PFSK-1 (cell line): ENCODE measurements at regions not wholly inside any gene's neighbourhood (a gene's known extent, or its start where the extent isn't known, plus 50 kb on each side); places are given as distances from the start of the nearest gene placed in this dataset.

Experiments used
- FOXP2 ChIP-seq: optimal IDR thresholded peaks from 2 replicates; pipeline ENCODE3; 2011; ENCODE audit warnings: borderline replicate concordance, control low read depth, inconsistent platforms; ENCODE audit not compliant: insufficient read depth; ENCODE audit errors: extremely low read length, extremely low read depth
- POLR2AphosphoS5 ChIP-seq: IDR thresholded peaks from 2 replicates; pipeline ENCODE4 v1.6.1; 2012; ENCODE audit warnings: low read depth, mild to moderate bottlenecking, control low read depth, low read length, moderate library complexity
- SIN3A ChIP-seq: IDR thresholded peaks from 2 replicates; pipeline ENCODE4 v1.6.1; 2012; ENCODE audit warnings: mild to moderate bottlenecking, low read length, moderate library complexity, borderline replicate concordance; ENCODE audit not compliant: insufficient read depth
- TAF1 ChIP-seq: IDR thresholded peaks from 2 replicates; pipeline ENCODE4 v1.6.1; 2012; ENCODE audit warnings: low read length, control low read depth, borderline replicate concordance; ENCODE audit not compliant: insufficient read depth
- TF ChIP-seq, protein P1 (sequence below), 2 experiments: IDR thresholded peaks; 2 replicates each; pipeline versions ENCODE4 v1.6.1 to v1.8.0; 2011 to 2012; ENCODE audit warnings: low read depth in 2 of 2, low read length in 2 of 2, control low read depth in 1 of 2, inconsistent platforms in 1 of 2, mild to moderate bottlenecking in 1 of 2, moderate library complexity in 1 of 2; ENCODE audit not compliant: insufficient read depth in 1 of 2

DNA sequence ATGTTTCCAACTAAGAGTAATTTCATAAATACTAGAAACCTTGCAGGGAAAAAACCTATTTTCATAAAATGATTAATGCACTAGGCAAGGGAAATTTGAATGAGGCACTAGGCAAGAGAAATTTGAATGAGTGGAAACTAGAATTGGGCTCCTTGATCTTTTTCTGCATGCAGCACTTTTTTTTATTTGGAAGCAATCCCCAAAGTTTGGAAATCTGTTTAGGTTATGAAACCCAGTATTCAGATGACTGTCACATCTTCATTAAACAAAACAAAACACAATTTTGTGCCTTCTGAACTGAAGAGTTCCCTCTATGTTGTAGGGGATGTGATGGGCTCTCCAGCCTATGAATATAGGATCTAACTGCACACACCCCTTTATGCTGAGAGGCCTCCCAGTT lies 201.9 kb downstream of the BAMBI start:
- TF ChIP-seq POLR2AphosphoS5 (no peak), FOXP2 (no peak), SIN3A (no peak), TAF1 (no peak)
- TF ChIP-seq, protein P1, sequence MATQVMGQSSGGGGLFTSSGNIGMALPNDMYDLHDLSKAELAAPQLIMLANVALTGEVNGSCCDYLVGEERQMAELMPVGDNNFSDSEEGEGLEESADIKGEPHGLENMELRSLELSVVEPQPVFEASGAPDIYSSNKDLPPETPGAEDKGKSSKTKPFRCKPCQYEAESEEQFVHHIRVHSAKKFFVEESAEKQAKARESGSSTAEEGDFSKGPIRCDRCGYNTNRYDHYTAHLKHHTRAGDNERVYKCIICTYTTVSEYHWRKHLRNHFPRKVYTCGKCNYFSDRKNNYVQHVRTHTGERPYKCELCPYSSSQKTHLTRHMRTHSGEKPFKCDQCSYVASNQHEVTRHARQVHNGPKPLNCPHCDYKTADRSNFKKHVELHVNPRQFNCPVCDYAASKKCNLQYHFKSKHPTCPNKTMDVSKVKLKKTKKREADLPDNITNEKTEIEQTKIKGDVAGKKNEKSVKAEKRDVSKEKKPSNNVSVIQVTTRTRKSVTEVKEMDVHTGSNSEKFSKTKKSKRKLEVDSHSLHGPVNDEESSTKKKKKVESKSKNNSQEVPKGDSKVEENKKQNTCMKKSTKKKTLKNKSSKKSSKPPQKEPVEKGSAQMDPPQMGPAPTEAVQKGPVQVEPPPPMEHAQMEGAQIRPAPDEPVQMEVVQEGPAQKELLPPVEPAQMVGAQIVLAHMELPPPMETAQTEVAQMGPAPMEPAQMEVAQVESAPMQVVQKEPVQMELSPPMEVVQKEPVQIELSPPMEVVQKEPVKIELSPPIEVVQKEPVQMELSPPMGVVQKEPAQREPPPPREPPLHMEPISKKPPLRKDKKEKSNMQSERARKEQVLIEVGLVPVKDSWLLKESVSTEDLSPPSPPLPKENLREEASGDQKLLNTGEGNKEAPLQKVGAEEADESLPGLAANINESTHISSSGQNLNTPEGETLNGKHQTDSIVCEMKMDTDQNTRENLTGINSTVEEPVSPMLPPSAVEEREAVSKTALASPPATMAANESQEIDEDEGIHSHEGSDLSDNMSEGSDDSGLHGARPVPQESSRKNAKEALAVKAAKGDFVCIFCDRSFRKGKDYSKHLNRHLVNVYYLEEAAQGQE (IDR thresholded peaks at IDR 0.05; ENCODE audit: insufficient read depth in 1 of 2, low read depth in 2 of 2, low read length in 2 of 2) = no peak

DNA sequence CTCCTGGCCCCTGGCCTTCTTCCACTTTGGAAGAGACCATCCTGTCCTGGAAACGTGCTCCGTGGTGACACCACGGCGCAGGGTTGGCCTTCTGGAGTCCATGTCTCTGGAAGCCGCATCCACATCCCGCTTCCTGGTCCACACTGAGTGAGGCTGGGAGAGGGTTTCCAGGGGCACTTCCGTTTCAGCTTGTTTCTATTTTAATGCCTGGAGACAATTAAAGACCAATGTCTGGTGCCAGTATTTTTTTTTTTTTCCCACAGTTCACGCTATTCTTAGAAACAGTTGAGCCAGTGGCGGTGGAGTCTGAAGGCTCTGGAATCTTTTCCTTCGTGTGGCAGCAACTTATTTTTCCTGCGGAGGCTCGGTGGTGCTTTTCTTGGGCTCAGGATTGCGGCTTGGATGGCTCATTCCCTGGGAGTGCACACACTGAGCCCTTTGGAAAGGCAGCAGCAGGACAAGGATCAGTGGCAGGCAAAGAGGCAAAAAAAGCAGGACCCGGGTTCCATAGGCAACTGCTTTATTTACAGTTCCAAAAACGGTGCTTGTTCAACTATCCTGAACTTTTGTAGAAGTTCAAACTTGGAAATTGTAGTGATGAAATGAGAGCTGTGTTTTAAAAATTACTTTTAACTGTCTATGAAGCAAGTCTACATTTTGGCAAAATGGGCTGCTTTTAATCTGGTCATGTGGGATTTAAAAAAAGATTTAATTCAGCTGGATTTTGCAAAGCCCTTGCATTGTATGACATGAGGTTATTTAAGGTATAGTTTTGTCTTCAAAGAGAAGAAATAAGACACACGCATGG lies 202.8 kb downstream of the BAMBI start:
- TF ChIP-seq, protein P1 (IDR thresholded peaks at IDR 0.05; ENCODE audit: insufficient read depth in 1 of 2, low read depth in 2 of 2, low read length in 2 of 2) = no peak
- no peak for TF ChIP-seq FOXP2
- no peak for TF ChIP-seq SIN3A
- no peak for TF ChIP-seq TAF1
- no peak for TF ChIP-seq POLR2AphosphoS5

DNA sequence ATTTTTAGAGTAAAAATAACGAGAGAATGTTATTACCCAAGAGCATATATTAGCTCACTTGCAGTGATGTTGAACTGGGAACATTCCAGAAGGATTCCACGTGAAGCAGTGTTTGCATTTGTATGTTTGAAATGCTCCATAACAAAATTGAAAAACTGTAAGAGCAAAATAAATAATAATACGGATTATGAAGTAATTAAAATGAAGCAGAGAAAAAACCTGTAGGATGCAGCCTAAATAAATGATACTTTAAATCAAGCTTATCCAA lies 203.3 kb downstream of the BAMBI start:
- TF ChIP-seq TAF1 (no peak), FOXP2 (no peak), SIN3A (no peak), POLR2AphosphoS5 (no peak)
- TF ChIP-seq, protein P1 (IDR thresholded peaks at IDR 0.05; ENCODE audit: insufficient read depth in 1 of 2, low read depth in 2 of 2, low read length in 2 of 2) = no peak

DNA sequence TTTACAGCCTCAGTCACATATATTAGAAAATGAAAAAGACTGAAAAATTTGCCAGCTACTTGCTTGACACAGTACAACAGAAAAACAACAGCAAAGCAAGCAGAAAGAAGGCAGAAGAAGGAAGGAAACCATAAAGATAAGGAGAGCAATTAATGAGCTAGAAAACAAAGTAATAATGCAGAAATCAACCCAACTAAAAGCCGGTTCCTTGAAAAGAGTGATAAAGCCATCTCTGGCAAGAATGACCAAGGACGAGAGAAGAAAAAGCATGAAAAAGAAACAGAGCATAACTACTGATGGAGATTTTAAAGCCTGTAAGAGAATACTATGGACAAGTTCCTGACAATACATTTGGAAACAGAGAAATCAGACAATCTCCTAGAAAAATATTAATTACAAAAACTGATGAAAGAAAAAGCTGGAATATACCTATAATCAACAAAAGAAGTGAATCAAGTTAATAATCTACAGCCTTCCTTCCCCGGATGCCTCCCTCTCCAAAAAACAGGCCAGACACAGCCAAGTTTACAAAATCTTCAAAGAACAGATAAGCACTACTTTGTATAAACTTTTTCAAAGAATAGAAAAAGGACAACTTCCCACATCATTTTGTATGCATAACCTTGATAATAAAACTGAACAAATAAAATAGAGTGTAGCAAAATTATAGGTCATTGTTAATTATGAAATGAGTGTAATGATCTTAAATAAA lies 204.0 kb downstream of the BAMBI start:
- TF ChIP-seq TAF1 (no peak), SIN3A (no peak), POLR2AphosphoS5 (no peak), FOXP2 (no peak)
- TF ChIP-seq, protein P1 (IDR thresholded peaks at IDR 0.05; ENCODE audit: insufficient read depth in 1 of 2, low read depth in 2 of 2, low read length in 2 of 2) = no peak
